ENCODE measurements at regions not wholly inside any gene's neighbourhood (a gene's known extent, or its start where the extent isn't known, plus 50 kb on each side); places are given as distances from the start of the nearest gene placed in this dataset.

DNA sequence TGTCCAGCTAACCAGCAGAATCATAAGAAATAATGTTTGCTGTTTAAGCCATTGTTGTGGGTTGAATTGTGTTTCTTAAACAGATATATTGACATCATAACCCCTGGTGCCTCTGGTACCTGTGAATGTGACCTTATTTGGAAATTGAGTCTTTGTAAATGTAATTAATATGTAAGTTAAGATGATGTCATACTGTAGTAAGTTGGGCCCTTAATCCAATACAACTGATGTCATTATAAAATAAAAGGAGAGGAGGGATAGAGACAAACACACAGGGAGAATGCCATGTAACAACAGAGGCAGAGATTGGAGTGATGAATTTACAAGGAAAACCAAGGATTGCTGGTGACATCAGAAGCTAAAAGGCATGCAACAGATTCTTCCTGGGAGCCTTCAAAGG, 141.4 kb downstream of the ZIC3 start:
- no peak for TF ChIP-seq CTCF (IDR thresholded peaks at IDR 0.05)
- TF ChIP-seq ZFX (IDR thresholded peaks at IDR 0.05; ENCODE audit: borderline replicate concordance): no peak
- no peak overlapping the region for H3K27ac ChIP-seq

DNA sequence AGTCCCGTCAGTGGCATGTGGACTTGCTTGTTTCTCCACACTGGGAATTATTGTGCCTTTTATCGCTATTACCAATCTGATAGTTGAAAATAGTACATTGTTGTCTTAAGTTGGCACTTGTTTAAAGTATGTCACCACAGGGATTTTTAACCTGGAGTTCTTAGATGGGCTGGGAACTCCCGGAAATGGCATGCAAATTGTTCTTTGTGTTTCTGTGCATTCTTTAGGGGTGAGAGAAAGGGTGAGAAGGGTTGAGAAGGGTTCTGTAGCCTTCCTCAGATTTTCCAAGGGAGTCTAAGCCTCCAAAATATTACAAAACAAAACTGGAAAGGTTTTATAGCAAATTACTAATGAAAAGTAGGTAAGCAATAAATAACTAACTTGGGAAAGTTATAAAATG, 176.9 kb downstream of the ZIC3 start:
- H3K27ac ChIP-seq: no peak overlapping the region

GRCh38 chrX:137743414-137743813, 177.5 kb downstream of the ZIC3 start:
- no peak overlapping the region for H3K27ac ChIP-seq
- TF ChIP-seq ZFX (IDR thresholded peaks at IDR 0.05; ENCODE audit: borderline replicate concordance): no peak
- no peak for TF ChIP-seq CTCF (IDR thresholded peaks at IDR 0.05)

More for the DNA sequence above, 176.9 kb downstream of the ZIC3 start:
- TF ChIP-seq CTCF (IDR thresholded peaks at IDR 0.05): no peak
- no peak for TF ChIP-seq ZFX (IDR thresholded peaks at IDR 0.05; ENCODE audit: borderline replicate concordance)

GRCh38 chrX:137746289-137746688, 180.4 kb downstream of the ZIC3 start:
- TF ChIP-seq ZFX (IDR thresholded peaks at IDR 0.05; ENCODE audit: borderline replicate concordance) (no peak), CTCF (IDR thresholded peaks at IDR 0.05) (no peak)

GRCh38 chrX:137747244-137748043, 181.5 kb downstream of the ZIC3 start:
- no peak overlapping the region for H3K27ac ChIP-seq
- TF ChIP-seq CTCF (IDR thresholded peaks at IDR 0.05) (no peak), ZFX (IDR thresholded peaks at IDR 0.05; ENCODE audit: borderline replicate concordance) (no peak)

More at GRCh38 chrX:137746289-137746688, 180.4 kb downstream of the ZIC3 start:
- H3K27ac ChIP-seq: no peak overlapping the region

GRCh38 chrX:137748827-137749226, 182.9 kb downstream of the ZIC3 start:
- no peak for TF ChIP-seq ZFX (IDR thresholded peaks at IDR 0.05; ENCODE audit: borderline replicate concordance)
- TF ChIP-seq CTCF (IDR thresholded peaks at IDR 0.05): no peak
- no peak overlapping the region for H3K27ac ChIP-seq

DNA sequence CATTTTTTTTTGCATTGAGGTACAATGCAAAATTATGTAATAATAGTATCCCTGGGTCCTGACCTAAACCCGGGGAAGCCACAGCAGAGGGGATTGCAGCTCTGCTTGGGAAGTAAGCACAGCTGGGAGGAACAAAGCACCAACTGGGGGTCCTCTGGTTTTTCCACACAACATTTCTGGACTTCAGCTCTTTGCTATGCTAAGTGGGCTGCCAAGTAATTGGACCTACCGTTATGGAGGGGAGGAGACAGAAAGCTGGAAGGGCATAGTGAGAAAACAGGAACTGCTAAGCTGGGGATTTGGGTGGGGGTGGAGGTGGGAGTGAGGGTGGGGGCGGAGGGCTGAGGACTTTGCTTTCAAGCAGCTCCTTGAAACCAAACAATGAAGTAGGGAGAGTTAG, 183.3 kb downstream of the ZIC3 start:
- TF ChIP-seq ZFX (IDR thresholded peaks at IDR 0.05; ENCODE audit: borderline replicate concordance): no peak
- TF ChIP-seq CTCF (IDR thresholded peaks at IDR 0.05): no peak

More for the DNA sequence above, 183.3 kb downstream of the ZIC3 start:
- no peak overlapping the region for H3K27ac ChIP-seq

Measured in 22Rv1 (cell line).